OCI-LY3 (cell line): ENCODE measurements at regions not wholly inside any gene's neighbourhood (a gene's known extent, or its start where the extent isn't known, plus 50 kb on each side); places are given as distances from the start of the nearest gene placed in this dataset.

Experiments used
- CTCF ChIP-seq: fragments of 200-600, 300-600 bp; sonication (generic); IDR thresholded peaks from 2 replicates; pipeline ENCODE4 v1.5.1; 2014; ENCODE audit warnings: antibody characterized with exemption, low read length, low read depth
- EZH2phosphoT487 ChIP-seq: fragments of 200-600 bp; shearing (Covaris generic); IDR thresholded peaks from 2 replicates; pipeline ENCODE4 v1.6.1; 2018; ENCODE audit warnings: antibody characterized with exemption, mixed run types, low read depth

- TF ChIP-seq CTCF, result no peak
- TF ChIP-seq EZH2phosphoT487, result no peak
These were observed 123.3 kb downstream of the USP46 start for GRCh38 chr4:52535793-52536192.
